Ovary (tissue), 7 donors: ENCODE measurements at regions not wholly inside any gene's neighbourhood (a gene's known extent, or its start where the extent isn't known, plus 50 kb on each side); places are given as distances from the start of the nearest gene placed in this dataset.

Source experiments
- DNase-seq, 5 donors: peaks; one replicate each; pipeline ENCODE4 v3.0.0-alpha.2; 2019 to 2020
- H3K27ac ChIP-seq, 2 donors: fragments of 200-600 bp; one replicate each; pipeline versions ENCODE4 v1.5.1 to v1.8.0; 2019 to 2022
- H3K27me3 ChIP-seq: fragments of 200-600 bp; one replicate; pipeline ENCODE4 v1.8.0; 2022
- H3K36me3 ChIP-seq: fragments of 200-600 bp; sonication (generic); one replicate; pipeline ENCODE4 v1.5.1; 2019
- H3K4me1 ChIP-seq: one replicate; pipeline ENCODE4 v1.8.1; 2013; ENCODE audit warnings: mild to moderate bottlenecking, moderate library complexity; ENCODE audit not compliant: insufficient read depth
- H3K4me3 ChIP-seq: fragments of 200-600 bp; sonication (generic); one replicate; pipeline ENCODE4 v1.5.1; 2017
- H3K9me3 ChIP-seq, 2 donors: fragments of 200-600 bp in 1 of 2; sonication (generic) in 1 of 2; one replicate each; pipeline versions ENCODE4 v1.5.1 to v1.8.1; 2013 to 2019; ENCODE audit warnings: mild to moderate bottlenecking in 1 of 2, moderate library complexity in 1 of 2
- EP300 ChIP-seq: sonication (generic); formaldehyde crosslinking; IDR thresholded peaks from one replicate; pipeline ENCODE4 v1.6.1; 2017; ENCODE audit warnings: antibody characterized with exemption
- POLR2A ChIP-seq: fragments of 450-650 bp; IDR thresholded peaks from one replicate; pipeline ENCODE4 v1.6.1; 2017; ENCODE audit warnings: antibody characterized with exemption, mild to moderate bottlenecking, moderate library complexity
- WGBS, 3 donors: extraction: QIAGEN DNeasy Blood & Tissue Kit in 1 of 3; methylation state at CpG; one replicate each; pipeline versions ENCODE4 v1.1.5 to v1.1.7; 2013 to 2017; 5-methylcytosine and 5-hydroxymethylcytosine counted together
- intact Hi-C, 4 donors: fragments of 100-400 bp; cut with DNase I; formaldehyde crosslinking; loops; one replicate each; pipeline versions ENCODE4 v1.11.0 to v1.15.1; 2022 to 2023
- TF ChIP-seq, protein P1 (sequence below), 3 donors: fragments of 450-650 bp in 2 of 3; fragments of 200-600 bp in 1 of 3; IDR thresholded peaks; one replicate each; pipeline versions ENCODE4 v1.5.1 to v1.8.0; 2016 to 2022; ENCODE audit warnings: antibody characterized with exemption in 3 of 3, mild to moderate bottlenecking in 1 of 3
- donor health status: DM: no; HTN: no; CAD: no; lungs with moderate emphysema.
- donor health status: DM: no; HTN: no; CAD: no.
- donor health status: Bipolar disorder and iron deficiency.
- donor health status: DM: no; HTN: no; CAD: no.
- donor health status: DM: yes; HTN: yes; CAD: no.

DNA sequence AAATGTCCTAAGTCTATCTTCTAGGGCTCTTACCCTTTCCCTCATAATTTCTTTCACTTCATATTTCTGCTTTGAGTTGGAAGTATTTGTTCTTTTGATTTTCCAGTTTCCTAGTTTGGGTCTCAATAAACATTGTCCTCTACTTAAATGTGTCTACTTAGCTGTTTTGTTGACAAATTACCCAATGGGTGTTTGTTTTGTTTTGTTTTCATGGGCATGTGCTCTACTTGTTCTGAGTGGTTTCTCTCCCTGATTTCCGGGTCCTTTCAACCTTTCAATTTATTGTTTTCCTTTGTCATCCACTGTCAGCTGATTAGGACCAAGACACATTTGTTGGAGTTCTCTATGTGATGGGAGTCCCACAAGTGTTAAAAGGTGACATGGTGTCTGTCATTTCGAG, 1181.4 kb downstream of the RPA4 start:
- Histone ChIP-seq H3K27me3 (no peaks in the 10 kb centered on the region), H3K4me1 (no peaks in the 10 kb centered on the region), H3K27ac (no peak overlapping the region), H3K4me3 (no peak overlapping the region), H3K9me3 (no peaks in the 10 kb centered on the region), H3K36me3 (no peaks in the 10 kb centered on the region)
- intact Hi-C loops = no loop called here
- TF ChIP-seq, protein P1, sequence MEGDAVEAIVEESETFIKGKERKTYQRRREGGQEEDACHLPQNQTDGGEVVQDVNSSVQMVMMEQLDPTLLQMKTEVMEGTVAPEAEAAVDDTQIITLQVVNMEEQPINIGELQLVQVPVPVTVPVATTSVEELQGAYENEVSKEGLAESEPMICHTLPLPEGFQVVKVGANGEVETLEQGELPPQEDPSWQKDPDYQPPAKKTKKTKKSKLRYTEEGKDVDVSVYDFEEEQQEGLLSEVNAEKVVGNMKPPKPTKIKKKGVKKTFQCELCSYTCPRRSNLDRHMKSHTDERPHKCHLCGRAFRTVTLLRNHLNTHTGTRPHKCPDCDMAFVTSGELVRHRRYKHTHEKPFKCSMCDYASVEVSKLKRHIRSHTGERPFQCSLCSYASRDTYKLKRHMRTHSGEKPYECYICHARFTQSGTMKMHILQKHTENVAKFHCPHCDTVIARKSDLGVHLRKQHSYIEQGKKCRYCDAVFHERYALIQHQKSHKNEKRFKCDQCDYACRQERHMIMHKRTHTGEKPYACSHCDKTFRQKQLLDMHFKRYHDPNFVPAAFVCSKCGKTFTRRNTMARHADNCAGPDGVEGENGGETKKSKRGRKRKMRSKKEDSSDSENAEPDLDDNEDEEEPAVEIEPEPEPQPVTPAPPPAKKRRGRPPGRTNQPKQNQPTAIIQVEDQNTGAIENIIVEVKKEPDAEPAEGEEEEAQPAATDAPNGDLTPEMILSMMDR (IDR thresholded peaks at IDR 0.05) = no peak
- TF ChIP-seq EP300 (no peak), POLR2A (no peak)
- no peak for DNase-seq
- WGBS, 3 donors = 60 to 65% (median 63%) methylated on average over 2 of the region's 2 CpGs

DNA sequence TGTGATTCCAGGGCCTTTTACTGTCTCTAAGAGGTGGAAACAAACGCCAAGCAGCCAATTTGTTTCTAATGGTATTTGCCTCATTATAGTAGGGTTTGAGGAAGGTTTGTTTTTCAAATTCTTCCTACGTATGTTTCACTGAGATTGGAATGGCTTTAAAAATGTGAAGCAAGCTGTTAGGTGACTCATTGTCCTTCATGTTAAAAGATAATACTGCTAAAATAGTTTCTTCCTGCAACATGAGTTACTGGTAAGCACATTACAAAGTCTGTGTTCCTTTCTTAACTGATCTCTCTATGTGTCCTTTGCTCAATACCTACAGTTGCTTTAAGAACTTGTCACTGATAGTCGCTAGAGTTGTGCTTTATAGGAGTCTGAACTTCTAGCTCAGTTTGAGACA, 1183.9 kb downstream of the RPA4 start:
- TF ChIP-seq, protein P1 (IDR thresholded peaks at IDR 0.05) = no peak
- no peak for TF ChIP-seq POLR2A
- no peak for TF ChIP-seq EP300
- no peak overlapping the region for H3K27ac ChIP-seq
- H3K4me3 ChIP-seq = no peak overlapping the region
- intact Hi-C loops = no loop called here
- whole genome bisulfite sequencing, 3 donors = 28 to 43% (median 29%) methylated on average over 3 of the region's 3 CpGs
- no peaks in the 10 kb centered on the region for H3K9me3 ChIP-seq
- no peaks in the 10 kb centered on the region for H3K27me3 ChIP-seq
- H3K4me1 ChIP-seq = no peaks in the 10 kb centered on the region
- no peak for DNase-seq
- no peaks in the 10 kb centered on the region for H3K36me3 ChIP-seq

DNA sequence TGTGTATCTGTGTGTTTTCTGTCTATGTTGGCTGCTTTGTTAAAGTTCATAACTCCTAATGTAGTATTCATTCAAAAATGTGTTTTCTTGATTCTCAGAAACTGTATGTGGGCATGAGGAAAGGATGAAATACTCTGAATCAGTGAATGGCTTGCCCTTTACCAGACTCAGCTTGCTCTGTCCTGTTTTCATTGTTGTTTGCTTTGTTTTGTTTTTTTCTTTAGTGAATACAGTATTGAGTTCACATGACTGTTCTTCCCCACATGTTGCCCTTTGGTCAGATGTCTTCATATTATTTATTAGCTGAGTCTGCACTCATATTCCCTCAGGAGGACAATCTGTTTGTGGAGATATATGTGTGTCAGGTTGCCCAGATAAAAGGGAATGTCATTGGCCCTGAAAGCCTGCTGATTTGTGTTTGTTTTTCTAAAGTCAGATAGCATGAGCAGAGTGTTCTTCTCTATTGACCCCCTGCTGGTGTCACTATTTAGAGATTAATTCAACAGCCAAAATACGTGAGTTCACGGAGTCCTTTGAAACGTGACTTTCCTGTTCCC, 1184.4 kb downstream of the RPA4 start:
- intact Hi-C loops = no loop called here
- WGBS, 3 donors = 16 to 44% (median 39%) methylated on average over 3 of the region's 3 CpGs
- Histone ChIP-seq H3K27ac (no peak overlapping the region), H3K36me3 (no peaks in the 10 kb centered on the region), H3K27me3 (no peaks in the 10 kb centered on the region), H3K4me1 (no peaks in the 10 kb centered on the region), H3K4me3 (no peak overlapping the region), H3K9me3 (no peaks in the 10 kb centered on the region)
- TF ChIP-seq EP300 (no peak), POLR2A (no peak)
- TF ChIP-seq, protein P1 (IDR thresholded peaks at IDR 0.05) = no peak
- DNase-seq = no peak

DNA sequence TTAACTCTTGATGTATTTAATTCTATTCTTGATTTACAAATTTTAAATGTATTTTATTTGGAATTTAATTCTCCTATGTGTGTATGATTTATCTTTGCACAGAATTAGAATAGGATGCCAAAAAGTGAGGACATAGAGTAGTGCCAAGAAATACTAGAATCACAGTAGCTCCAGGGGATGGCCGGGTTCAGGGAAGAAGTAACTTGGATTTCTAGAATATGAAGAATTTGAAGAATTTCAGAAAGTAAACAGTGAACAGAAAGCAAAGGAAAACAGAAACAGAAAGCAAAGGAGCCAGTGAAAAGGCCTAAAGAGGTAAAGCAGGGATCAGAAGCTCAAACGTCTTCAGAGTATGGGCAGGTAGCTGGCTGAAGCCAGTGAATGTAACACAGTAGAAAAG, 1187.6 kb downstream of the RPA4 start:
- DNase-seq = no peak
- H3K27ac ChIP-seq = no peak overlapping the region
- no peaks in the 10 kb centered on the region for H3K27me3 ChIP-seq
- H3K9me3 ChIP-seq = no peaks in the 10 kb centered on the region
- 10 to 22% (median 13%) methylated on average over 2 of the region's 2 CpGs for WGBS, 3 donors
- H3K36me3 ChIP-seq = no peaks in the 10 kb centered on the region
- intact Hi-C loops = no loop called here
- H3K4me3 ChIP-seq = no peak overlapping the region
- no peaks in the 10 kb centered on the region for H3K4me1 ChIP-seq
- TF ChIP-seq POLR2A (no peak), EP300 (no peak)
- TF ChIP-seq, protein P1 (IDR thresholded peaks at IDR 0.05) = no peak
